Mesenchymal stem cell (in vitro differentiated cells and primary cell): ENCODE measurements at regions not wholly inside any gene's neighbourhood (a gene's known extent, or its start where the extent isn't known, plus 50 kb on each side); places are given as distances from the start of the nearest gene placed in this dataset.

ENCODE experiments used
- DNase-seq: peaks from one replicate; pipeline ENCODE4 v3.0.0-alpha.2; 2013
- H2AFZ ChIP-seq: one replicate; pipeline ENCODE4 v1.6.1; 2013; ENCODE audit warnings: low read depth, mild to moderate bottlenecking, control low read depth, inconsistent platforms, low read length, moderate library complexity
- H2AK5ac ChIP-seq: 2 replicates; pipeline ENCODE4 v1.6.1; 2013; ENCODE audit warnings: low read length, moderate library complexity, mild to moderate bottlenecking, inconsistent platforms; ENCODE audit not compliant: severe bottlenecking
- H2BK120ac ChIP-seq: one replicate; pipeline ENCODE4 v1.6.1; 2013; ENCODE audit warnings: low read depth, mild to moderate bottlenecking, inconsistent platforms, low read length, moderate library complexity
- H2BK12ac ChIP-seq, 2 experiments: one replicate each; pipeline ENCODE4 v1.6.1; 2013; ENCODE audit warnings: inconsistent platforms in 2 of 2, low read length in 2 of 2, mild to moderate bottlenecking in 2 of 2, moderate library complexity in 2 of 2, control low read depth in 1 of 2
- H2BK15ac ChIP-seq: one replicate; pipeline ENCODE4 v1.6.1; 2013; ENCODE audit warnings: mild to moderate bottlenecking, low read depth, inconsistent platforms; ENCODE audit not compliant: poor library complexity, severe bottlenecking
- H2BK5ac ChIP-seq: 2 replicates; pipeline ENCODE4 v1.6.1; 2013; ENCODE audit warnings: low read depth, mild to moderate bottlenecking, low read length, control low read depth, inconsistent platforms; ENCODE audit not compliant: poor library complexity, severe bottlenecking
- H3K14ac ChIP-seq, 2 experiments: one replicate each; pipeline ENCODE4 v1.6.1; 2013; ENCODE audit warnings: inconsistent platforms in 2 of 2, low read length in 2 of 2, control low read depth in 1 of 2, mild to moderate bottlenecking in 1 of 2, moderate library complexity in 1 of 2
- H3K18ac ChIP-seq, 2 experiments: one replicate each; pipeline ENCODE4 v1.6.1; 2013; ENCODE audit warnings: inconsistent platforms in 2 of 2, low read length in 2 of 2, control low read depth in 1 of 2, low read depth in 1 of 2, mild to moderate bottlenecking in 1 of 2
- H3K23ac ChIP-seq, 2 experiments: one replicate each; pipeline ENCODE4 v1.6.1; 2013; ENCODE audit warnings: inconsistent platforms in 2 of 2, low read length in 2 of 2, mild to moderate bottlenecking in 2 of 2, moderate library complexity in 2 of 2, control low read depth in 1 of 2
- H3K27ac ChIP-seq: 2 replicates; pipeline ENCODE4 v1.5.1; 2013; ENCODE audit warnings: mild to moderate bottlenecking, moderate library complexity, low read length, control low read depth, inconsistent platforms; ENCODE audit not compliant: poor library complexity, severe bottlenecking
- H3K27me3 ChIP-seq, 2 experiments: 2 replicates each; pipeline versions ENCODE4 v1.6.1 to v1.7.0; 2013; ENCODE audit warnings: low read length in 2 of 2, mild to moderate bottlenecking in 2 of 2, moderate library complexity in 2 of 2, control low read depth in 1 of 2, inconsistent platforms in 1 of 2; ENCODE audit not compliant: control insufficient read depth in 1 of 2, insufficient read depth in 1 of 2
- H3K36me3 ChIP-seq, 2 experiments: 2 replicates each; pipeline versions ENCODE4 v1.6.1 to v1.7.0; 2013; ENCODE audit warnings: low read length in 2 of 2, control low read depth in 1 of 2, inconsistent platforms in 1 of 2, low read depth in 1 of 2, mild to moderate bottlenecking in 1 of 2; ENCODE audit not compliant: insufficient read depth in 2 of 2, control insufficient read depth in 1 of 2
- H3K4ac ChIP-seq, 2 experiments: one replicate each; pipeline ENCODE4 v1.6.1; 2013; ENCODE audit warnings: inconsistent platforms in 2 of 2, low read length in 2 of 2, mild to moderate bottlenecking in 2 of 2, moderate library complexity in 2 of 2, control low read depth in 1 of 2, low read depth in 1 of 2
- H3K4me1 ChIP-seq: 2 replicates; pipeline ENCODE4 v1.6.1; 2013; ENCODE audit warnings: low read depth, low read length, control low read depth; ENCODE audit not compliant: control insufficient read depth, insufficient read depth
- H3K4me2 ChIP-seq: 2 replicates; pipeline ENCODE4 v1.6.1; 2013; ENCODE audit warnings: low read length, mild to moderate bottlenecking, inconsistent platforms; ENCODE audit not compliant: poor library complexity, severe bottlenecking
- H3K4me3 ChIP-seq, 2 experiments: 2 replicates each; pipeline versions ENCODE4 v1.5.1 to v1.7.0; 2013; ENCODE audit warnings: low read length in 2 of 2, mild to moderate bottlenecking in 2 of 2, control low read depth in 1 of 2, low read depth in 1 of 2; ENCODE audit not compliant: insufficient read depth in 1 of 2
- H3K79me1 ChIP-seq: replicated peaks from 2 replicates; pipeline ENCODE4 v1.6.1; 2013; ENCODE audit warnings: mild to moderate bottlenecking, control low read depth, low read length, inconsistent platforms; ENCODE audit not compliant: poor library complexity, severe bottlenecking
- H3K9ac ChIP-seq: 2 replicates; pipeline ENCODE4 v1.7.0; 2013; ENCODE audit warnings: mild to moderate bottlenecking, low read length, moderate library complexity
- H3K9me3 ChIP-seq: 2 replicates; pipeline ENCODE4 v1.7.0; 2013; ENCODE audit warnings: mild to moderate bottlenecking, low read length; ENCODE audit not compliant: control insufficient read depth
- H4K8ac ChIP-seq: one replicate; pipeline ENCODE4 v1.6.1; 2013; ENCODE audit warnings: inconsistent platforms, mild to moderate bottlenecking, low read length, moderate library complexity
- H4K91ac ChIP-seq: one replicate; pipeline ENCODE4 v1.6.1; 2013; ENCODE audit warnings: mild to moderate bottlenecking, low read length, inconsistent platforms
- WGBS: methylation state at CpG from one replicate; pipeline ENCODE4 v1.1.7; 2013; ENCODE audit warnings: mixed read lengths; 5-methylcytosine and 5-hydroxymethylcytosine counted together

GRCh38 chr3:73716418-73716817, 91.7 kb upstream of the PDZRN3 start:
- Histone ChIP-seq H3K18ac (no peak overlapping the region), H3K27ac (no peak overlapping the region), H2BK120ac (no peak overlapping the region), H3K79me1 (no peaks in the 10 kb centered on the region), H3K4ac (no peak overlapping the region), H3K4me1 (peaks cover 1% of the 10 kb centered on the region), H3K36me3 (no peaks in the 10 kb centered on the region), H3K14ac (no peak overlapping the region), H2BK15ac (no peak overlapping the region), H4K91ac (no peak overlapping the region), H3K23ac (no peak overlapping the region), H4K8ac (no peak overlapping the region), H3K9me3 (no peaks in the 10 kb centered on the region), H3K27me3 (no peaks in the 10 kb centered on the region), H2AFZ (no peak overlapping the region), H3K4me3 (no peak overlapping the region), H3K4me2 (no peak overlapping the region), H2AK5ac (no peak overlapping the region), H2BK5ac (no peak overlapping the region), H2BK12ac (no peak overlapping the region), H3K9ac (no peak overlapping the region)
- DNase-seq = peak; percentile 51
- 82% methylated on average over 2 of the region's 3 CpGs for WGBS

DNA sequence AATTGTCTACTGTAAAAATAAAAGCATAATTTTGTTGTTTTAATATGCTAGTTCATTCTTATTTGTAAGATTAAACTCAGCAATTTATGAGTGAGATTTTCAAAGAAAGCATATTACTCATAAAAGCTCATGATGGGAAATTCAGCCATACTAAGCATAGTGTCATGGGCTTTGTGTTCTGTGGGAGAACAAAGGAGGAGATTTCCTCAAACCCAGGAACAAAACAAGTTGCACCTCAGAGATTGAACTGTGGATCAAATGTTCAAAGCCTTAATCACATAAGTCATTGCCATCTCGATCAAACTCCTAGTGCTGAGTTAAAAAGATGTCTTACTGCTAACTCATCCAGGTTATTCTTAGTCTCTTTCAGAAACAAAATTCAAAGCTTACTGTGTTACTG, 85.6 kb upstream of the PDZRN3 start:
- Histone ChIP-seq H3K27ac (no peak overlapping the region), H3K23ac (no peak overlapping the region), H3K4me3 (no peak overlapping the region), H4K8ac (no peak overlapping the region), H4K91ac (no peak overlapping the region), H3K4me1 (no peaks in the 10 kb centered on the region), H2BK15ac (no peak overlapping the region), H2BK5ac (no peak overlapping the region), H2BK12ac (no peak overlapping the region), H3K27me3 (no peaks in the 10 kb centered on the region), H3K36me3 (no peaks in the 10 kb centered on the region), H2AK5ac (no peak overlapping the region), H3K14ac (no peak overlapping the region), H2AFZ (no peak overlapping the region), H3K9me3 (no peaks in the 10 kb centered on the region), H3K9ac (peak overlapping the region; percentile 36), H3K4ac (no peak overlapping the region), H3K4me2 (no peak overlapping the region), H3K18ac (no peak overlapping the region), H3K79me1 (no peaks in the 10 kb centered on the region), H2BK120ac (no peak overlapping the region)
- WGBS = no CpG with 5 or more reads among the region's 1 CpG
- DNase-seq = no peak

DNA sequence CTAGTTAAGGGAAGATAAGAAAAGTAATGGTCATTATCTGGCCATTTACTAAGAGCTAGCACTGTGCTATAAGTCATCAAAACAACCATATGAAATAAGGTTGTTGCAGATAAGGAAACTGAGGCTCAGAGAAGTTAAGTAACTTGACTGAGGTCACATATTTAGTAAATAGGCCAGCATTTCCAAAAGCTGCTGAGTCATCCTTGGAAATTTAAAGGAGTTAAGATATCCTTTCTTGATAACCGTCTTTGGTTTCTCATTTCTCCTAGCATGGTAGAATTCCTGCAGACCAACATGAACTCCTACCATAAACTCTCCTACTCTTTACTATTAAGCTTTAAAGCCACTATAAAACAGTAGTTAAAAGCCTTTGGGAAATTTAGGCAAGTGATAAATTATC, 85.0 kb upstream of the PDZRN3 start:
- Histone ChIP-seq H4K91ac (no peak overlapping the region), H3K4me3 (no peak overlapping the region), H2AK5ac (no peak overlapping the region), H2BK15ac (no peak overlapping the region), H3K9me3 (no peaks in the 10 kb centered on the region), H3K18ac (no peak overlapping the region), H3K14ac (no peak overlapping the region), H3K4ac (no peak overlapping the region), H3K9ac (peak overlapping the region; percentile 36), H3K79me1 (no peaks in the 10 kb centered on the region), H3K23ac (no peak overlapping the region), H3K36me3 (no peaks in the 10 kb centered on the region), H2BK120ac (no peak overlapping the region), H3K27me3 (no peaks in the 10 kb centered on the region), H3K4me2 (no peak overlapping the region), H2BK12ac (no peak overlapping the region), H2BK5ac (no peak overlapping the region), H2AFZ (no peak overlapping the region), H3K4me1 (no peaks in the 10 kb centered on the region), H4K8ac (no peak overlapping the region), H3K27ac (no peak overlapping the region)
- no peak for DNase-seq
- WGBS = 71% methylated on average over 1 of the region's 1 CpG

- Histone ChIP-seq H3K27ac (no peak overlapping the region), H2AFZ (no peak overlapping the region), H3K23ac (no peak overlapping the region), H2BK12ac (no peak overlapping the region), H3K36me3 (no peaks in the 10 kb centered on the region), H4K8ac (no peak overlapping the region), H3K18ac (no peak overlapping the region), H2AK5ac (no peak overlapping the region), H4K91ac (no peak overlapping the region), H3K4me2 (no peak overlapping the region), H2BK5ac (no peak overlapping the region), H3K9ac (no peak overlapping the region), H3K4ac (no peak overlapping the region), H2BK120ac (no peak overlapping the region), H3K9me3 (no peaks in the 10 kb centered on the region), H3K4me3 (no peak overlapping the region), H3K79me1 (no peaks in the 10 kb centered on the region), H3K27me3 (no peaks in the 10 kb centered on the region), H3K14ac (no peak overlapping the region), H2BK15ac (no peak overlapping the region), H3K4me1 (no peaks in the 10 kb centered on the region)
- no peak for DNase-seq
- 93% methylated on average over 2 of the region's 2 CpGs for WGBS
Measured at GRCh38 chr3:73708956-73709355, 84.2 kb upstream of the PDZRN3 start.
